22Rv1 (cell line): ENCODE measurements at regions not wholly inside any gene's neighbourhood (a gene's known extent, or its start where the extent isn't known, plus 50 kb on each side); places are given as distances from the start of the nearest gene placed in this dataset.

Experiments
- H3K27ac ChIP-seq: fragments of 450-650 bp; 2 replicates; pipeline ENCODE4 v1.5.1; 2017
- CTCF ChIP-seq: fragments of 450-650 bp; IDR thresholded peaks from 2 replicates; pipeline ENCODE4 v1.5.1; 2017; ENCODE audit warnings: mild to moderate bottlenecking
- ZFX ChIP-seq: fragments of 450-650 bp; IDR thresholded peaks from 2 replicates; pipeline ENCODE4 v1.6.1; 2017; ENCODE audit warnings: antibody characterized with exemption, borderline replicate concordance

GRCh38 chr9:26524267-26524666, 368.3 kb downstream of the CAAP1 start:
- TF ChIP-seq ZFX (no peak), CTCF (no peak)
- H3K27ac ChIP-seq, result no peak overlapping the region

DNA sequence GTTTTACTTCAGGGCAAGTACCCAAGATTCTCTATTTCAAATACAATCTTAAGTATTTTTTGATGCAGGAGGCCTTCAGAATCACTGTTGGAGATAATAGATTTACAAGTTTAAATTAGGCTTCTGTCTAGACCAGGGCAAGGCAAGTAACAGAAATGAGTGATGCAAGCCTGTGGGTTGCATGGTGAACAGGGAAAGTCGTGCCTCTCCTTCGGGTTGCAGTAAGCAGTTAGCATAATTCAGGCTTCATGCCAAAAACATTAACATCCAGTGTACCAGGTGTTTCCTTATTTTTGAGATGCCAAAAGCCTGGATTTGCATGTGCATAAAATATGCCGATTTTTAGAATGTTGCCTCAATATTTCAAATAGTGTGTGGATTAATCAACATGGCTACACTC, 369.0 kb downstream of the CAAP1 start:
- TF ChIP-seq ZFX (no peak), CTCF (no peak)
- no peak overlapping the region for H3K27ac ChIP-seq

DNA sequence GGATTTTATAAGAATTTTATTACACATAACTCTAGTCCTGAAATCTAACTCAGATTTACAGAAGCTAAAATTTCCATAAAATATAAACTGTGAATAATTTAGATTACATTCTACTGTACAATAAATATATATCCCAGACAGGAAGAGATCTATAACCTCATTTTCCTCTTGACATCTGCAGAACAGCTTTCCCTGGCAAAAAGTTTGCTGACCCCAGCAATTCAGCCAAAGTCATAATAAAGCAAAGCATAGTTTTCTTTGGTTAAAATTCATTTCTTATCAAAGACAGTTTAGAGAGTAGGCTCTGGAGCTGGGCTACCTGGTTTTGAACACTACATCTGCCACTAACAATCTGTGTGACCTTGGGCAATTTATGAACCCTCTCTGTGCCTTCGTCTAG, 372.5 kb downstream of the CAAP1 start:
- TF ChIP-seq CTCF (no peak), ZFX (no peak)
- no peak overlapping the region for H3K27ac ChIP-seq

DNA sequence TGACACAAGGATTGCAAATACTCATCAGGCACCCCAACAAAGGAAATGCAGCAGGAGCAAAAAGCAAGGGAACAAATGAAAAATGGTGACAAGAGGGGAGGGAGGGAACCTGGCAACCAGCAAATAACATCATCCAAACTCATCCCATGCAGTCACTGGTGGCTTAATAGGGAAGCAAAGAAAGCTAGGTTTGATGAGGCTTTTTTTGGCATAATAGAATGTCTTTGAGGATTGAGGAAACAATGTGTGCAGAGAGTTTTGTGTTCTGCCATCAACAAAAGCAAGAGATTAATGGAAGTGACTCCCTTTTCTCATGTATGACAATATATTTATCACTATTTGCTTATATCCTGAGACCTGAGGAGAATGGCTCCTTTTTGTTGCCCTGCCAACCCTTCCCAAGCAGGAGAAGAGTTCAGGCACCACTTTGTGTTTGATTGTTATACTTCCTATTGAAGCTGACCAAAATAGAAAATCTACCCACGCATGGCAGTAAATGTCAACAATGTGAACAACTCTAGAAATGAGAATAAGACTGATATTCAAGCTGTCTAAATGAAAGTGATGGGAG, 375.7 kb downstream of the CAAP1 start:
- H3K27ac ChIP-seq, result no peak overlapping the region
- no peak for TF ChIP-seq ZFX
- TF ChIP-seq CTCF, result no peak

DNA sequence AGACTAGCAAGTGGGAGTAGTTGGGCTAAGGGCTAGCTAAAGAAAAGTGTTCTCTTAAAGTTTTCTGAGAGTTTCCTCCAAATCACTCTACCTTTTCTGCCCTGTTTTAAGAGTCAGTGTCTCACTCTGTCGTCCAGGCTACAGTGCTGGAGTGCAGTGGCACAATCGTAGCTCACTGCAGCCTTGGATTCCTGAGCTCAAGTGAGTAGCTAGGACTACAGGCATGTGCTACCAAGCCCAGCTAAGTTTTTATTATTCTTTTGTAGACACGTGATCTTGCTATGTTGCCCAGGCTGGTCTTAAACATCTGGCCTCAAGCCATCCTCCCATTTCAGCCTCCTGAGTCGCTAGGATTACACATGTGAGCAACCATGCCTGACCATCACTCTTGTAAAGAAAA, 378.9 kb downstream of the CAAP1 start:
- TF ChIP-seq CTCF (no peak), ZFX (no peak)
- H3K27ac ChIP-seq, result no peak overlapping the region

- no peak for TF ChIP-seq CTCF
- TF ChIP-seq ZFX, result no peak
- no peak overlapping the region for H3K27ac ChIP-seq
Observed at GRCh38 chr9:26510137-26510536, 382.5 kb downstream of the CAAP1 start.

DNA sequence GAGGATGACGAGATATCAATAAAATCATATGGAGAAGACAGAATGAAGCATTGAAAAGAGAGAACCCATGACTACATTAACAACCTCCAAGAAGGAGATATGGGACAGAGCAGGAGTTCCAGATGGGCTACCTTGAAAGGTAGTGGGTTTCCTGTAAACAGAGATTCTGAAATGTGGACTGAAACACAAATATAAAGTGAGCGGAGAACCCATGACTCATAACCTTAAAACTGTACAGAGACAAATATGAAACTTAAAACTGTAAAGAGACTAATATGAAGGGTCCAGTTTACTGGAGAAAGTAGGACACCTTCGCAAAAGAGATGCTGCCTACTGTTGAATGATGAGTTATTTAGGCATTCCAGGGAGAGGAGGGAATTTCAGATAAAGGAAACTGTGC, 383.7 kb downstream of the CAAP1 start:
- no peak overlapping the region for H3K27ac ChIP-seq
- TF ChIP-seq ZFX (no peak), CTCF (no peak)
